PFSK-1 (cell line): ENCODE measurements at regions not wholly inside any gene's neighbourhood (a gene's known extent, or its start where the extent isn't known, plus 50 kb on each side); places are given as distances from the start of the nearest gene placed in this dataset.

Experiments used
- POLR2AphosphoS5 ChIP-seq: IDR thresholded peaks from 2 replicates; pipeline ENCODE4 v1.6.1; 2012; ENCODE audit warnings: low read depth, mild to moderate bottlenecking, control low read depth, low read length, moderate library complexity
- TAF1 ChIP-seq: IDR thresholded peaks from 2 replicates; pipeline ENCODE4 v1.6.1; 2012; ENCODE audit warnings: low read length, control low read depth, borderline replicate concordance; ENCODE audit not compliant: insufficient read depth
- TF ChIP-seq, protein P1 (sequence below), 2 experiments: IDR thresholded peaks; 2 replicates each; pipeline versions ENCODE4 v1.6.1 to v1.8.0; 2011 to 2012; ENCODE audit warnings: low read depth in 2 of 2, low read length in 2 of 2, control low read depth in 1 of 2, inconsistent platforms in 1 of 2, mild to moderate bottlenecking in 1 of 2, moderate library complexity in 1 of 2; ENCODE audit not compliant: insufficient read depth in 1 of 2

DNA sequence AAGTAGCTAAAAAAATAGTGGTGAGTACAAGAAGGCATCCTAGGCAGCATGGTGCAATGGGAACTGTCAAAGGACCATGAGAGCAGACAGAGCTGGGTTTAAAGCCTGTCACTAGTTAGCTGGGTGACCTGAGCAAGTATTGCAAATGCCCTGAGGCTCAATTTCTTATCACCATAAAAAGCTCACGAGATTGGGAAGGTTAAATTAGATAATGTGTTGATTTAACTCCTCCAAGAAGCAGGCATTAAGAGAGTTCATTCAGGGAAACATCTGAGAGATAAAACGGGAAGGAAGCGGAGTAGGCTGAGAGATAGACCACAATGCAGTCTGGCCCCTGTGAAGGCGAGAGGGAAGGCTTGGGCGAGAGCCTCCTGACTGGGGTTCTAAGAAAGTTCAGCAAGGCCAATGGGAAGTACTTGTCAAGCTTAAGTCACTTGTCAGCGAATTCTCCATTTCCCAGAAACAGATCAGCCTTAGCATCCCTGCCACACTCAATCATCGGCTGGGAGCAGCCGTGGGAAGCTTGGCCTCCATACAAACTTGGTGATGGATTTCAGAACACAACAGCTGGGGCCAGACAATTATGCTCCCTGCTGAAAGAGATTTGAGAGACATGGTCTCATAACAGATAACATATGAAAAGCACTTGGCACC is 105.5 kb downstream of the POU4F1 start:
- no peak for TF ChIP-seq TAF1
- TF ChIP-seq POLR2AphosphoS5, result no peak
- TF ChIP-seq, protein P1, sequence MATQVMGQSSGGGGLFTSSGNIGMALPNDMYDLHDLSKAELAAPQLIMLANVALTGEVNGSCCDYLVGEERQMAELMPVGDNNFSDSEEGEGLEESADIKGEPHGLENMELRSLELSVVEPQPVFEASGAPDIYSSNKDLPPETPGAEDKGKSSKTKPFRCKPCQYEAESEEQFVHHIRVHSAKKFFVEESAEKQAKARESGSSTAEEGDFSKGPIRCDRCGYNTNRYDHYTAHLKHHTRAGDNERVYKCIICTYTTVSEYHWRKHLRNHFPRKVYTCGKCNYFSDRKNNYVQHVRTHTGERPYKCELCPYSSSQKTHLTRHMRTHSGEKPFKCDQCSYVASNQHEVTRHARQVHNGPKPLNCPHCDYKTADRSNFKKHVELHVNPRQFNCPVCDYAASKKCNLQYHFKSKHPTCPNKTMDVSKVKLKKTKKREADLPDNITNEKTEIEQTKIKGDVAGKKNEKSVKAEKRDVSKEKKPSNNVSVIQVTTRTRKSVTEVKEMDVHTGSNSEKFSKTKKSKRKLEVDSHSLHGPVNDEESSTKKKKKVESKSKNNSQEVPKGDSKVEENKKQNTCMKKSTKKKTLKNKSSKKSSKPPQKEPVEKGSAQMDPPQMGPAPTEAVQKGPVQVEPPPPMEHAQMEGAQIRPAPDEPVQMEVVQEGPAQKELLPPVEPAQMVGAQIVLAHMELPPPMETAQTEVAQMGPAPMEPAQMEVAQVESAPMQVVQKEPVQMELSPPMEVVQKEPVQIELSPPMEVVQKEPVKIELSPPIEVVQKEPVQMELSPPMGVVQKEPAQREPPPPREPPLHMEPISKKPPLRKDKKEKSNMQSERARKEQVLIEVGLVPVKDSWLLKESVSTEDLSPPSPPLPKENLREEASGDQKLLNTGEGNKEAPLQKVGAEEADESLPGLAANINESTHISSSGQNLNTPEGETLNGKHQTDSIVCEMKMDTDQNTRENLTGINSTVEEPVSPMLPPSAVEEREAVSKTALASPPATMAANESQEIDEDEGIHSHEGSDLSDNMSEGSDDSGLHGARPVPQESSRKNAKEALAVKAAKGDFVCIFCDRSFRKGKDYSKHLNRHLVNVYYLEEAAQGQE (IDR thresholded peaks at IDR 0.05; ENCODE audit: insufficient read depth in 1 of 2, low read depth in 2 of 2, low read length in 2 of 2), result no peak
